ENCODE measurements at regions not wholly inside any gene's neighbourhood (a gene's known extent, or its start where the extent isn't known, plus 50 kb on each side); places are given as distances from the start of the nearest gene placed in this dataset.

DNA sequence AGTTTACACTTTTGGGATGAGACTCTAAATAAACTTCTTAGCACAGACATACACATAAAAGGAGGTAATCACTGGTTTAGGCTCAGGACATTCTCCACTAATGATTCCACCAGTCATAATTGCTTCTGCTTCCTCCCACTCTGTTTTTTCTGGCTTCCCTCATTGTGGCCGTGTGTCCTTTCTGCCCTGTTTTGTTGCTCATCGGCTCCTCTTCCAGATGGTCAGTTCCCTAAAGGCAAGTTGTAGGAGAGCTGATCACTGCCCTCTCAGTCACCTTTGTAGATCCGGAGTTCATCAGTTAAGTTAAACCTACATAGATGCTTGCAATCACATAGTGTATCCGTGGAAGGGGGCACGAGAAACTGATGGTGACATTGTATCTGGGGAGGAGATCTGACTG is 200.5 kb upstream of the ARG1 start:
- TF ChIP-seq, protein P1, sequence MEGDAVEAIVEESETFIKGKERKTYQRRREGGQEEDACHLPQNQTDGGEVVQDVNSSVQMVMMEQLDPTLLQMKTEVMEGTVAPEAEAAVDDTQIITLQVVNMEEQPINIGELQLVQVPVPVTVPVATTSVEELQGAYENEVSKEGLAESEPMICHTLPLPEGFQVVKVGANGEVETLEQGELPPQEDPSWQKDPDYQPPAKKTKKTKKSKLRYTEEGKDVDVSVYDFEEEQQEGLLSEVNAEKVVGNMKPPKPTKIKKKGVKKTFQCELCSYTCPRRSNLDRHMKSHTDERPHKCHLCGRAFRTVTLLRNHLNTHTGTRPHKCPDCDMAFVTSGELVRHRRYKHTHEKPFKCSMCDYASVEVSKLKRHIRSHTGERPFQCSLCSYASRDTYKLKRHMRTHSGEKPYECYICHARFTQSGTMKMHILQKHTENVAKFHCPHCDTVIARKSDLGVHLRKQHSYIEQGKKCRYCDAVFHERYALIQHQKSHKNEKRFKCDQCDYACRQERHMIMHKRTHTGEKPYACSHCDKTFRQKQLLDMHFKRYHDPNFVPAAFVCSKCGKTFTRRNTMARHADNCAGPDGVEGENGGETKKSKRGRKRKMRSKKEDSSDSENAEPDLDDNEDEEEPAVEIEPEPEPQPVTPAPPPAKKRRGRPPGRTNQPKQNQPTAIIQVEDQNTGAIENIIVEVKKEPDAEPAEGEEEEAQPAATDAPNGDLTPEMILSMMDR (conservative IDR thresholded peaks at IDR 0.05; ENCODE audit: low read depth, low read length): no peak
- no peak for TF ChIP-seq EZH2 (IDR thresholded peaks at IDR 0.05; ENCODE audit: borderline replicate concordance, low read depth, low read length, poor library complexity, severe bottlenecking)

Data from A673 (cell line).